GM23248 (cell line): ENCODE measurements at regions not wholly inside any gene's neighbourhood (a gene's known extent, or its start where the extent isn't known, plus 50 kb on each side); places are given as distances from the start of the nearest gene placed in this dataset.

Source experiments
- DNase-seq: peaks from one replicate; pipeline ENCODE4 v3.0.0-alpha.2; 2015
- H2AFZ ChIP-seq: fragments of 200-600 bp; sonication (generic); 2 replicates; pipeline ENCODE4 v1.6.1; 2016; ENCODE audit warnings: antibody characterized with exemption
- H3F3A ChIP-seq: fragments of 200-600 bp; sonication (generic); 2 replicates; pipeline ENCODE4 v1.6.1; 2016; ENCODE audit warnings: mild to moderate bottlenecking, antibody characterized with exemption, mixed run types; ENCODE audit not compliant: insufficient read depth
- H3K27ac ChIP-seq: fragments of 200-600 bp; sonication (generic); 2 replicates; pipeline ENCODE4 v1.5.1; 2016; ENCODE audit warnings: mild to moderate bottlenecking
- H3K27me3 ChIP-seq: fragments of 200-600 bp; sonication (generic); replicated peaks from 2 replicates; pipeline ENCODE4 v1.6.1; 2016; ENCODE audit warnings: mild to moderate bottlenecking; ENCODE audit not compliant: insufficient read depth
- H3K36me3 ChIP-seq: fragments of 200-600 bp; sonication (generic); 2 replicates; pipeline ENCODE4 v1.6.1; 2016; ENCODE audit warnings: low read depth, mild to moderate bottlenecking
- H3K4me1 ChIP-seq: fragments of 200-600 bp; sonication (generic); 2 replicates; pipeline ENCODE4 v1.6.1; 2016; ENCODE audit warnings: mild to moderate bottlenecking; ENCODE audit not compliant: insufficient read depth
- H3K4me2 ChIP-seq: fragments of 200-600 bp; sonication (generic); one replicate; pipeline ENCODE4 v1.6.1; 2016; ENCODE audit warnings: mild to moderate bottlenecking; ENCODE audit not compliant: unreplicated experiment
- H3K4me3 ChIP-seq: fragments of 200-600 bp; sonication (generic); 2 replicates; pipeline ENCODE4 v1.5.1; 2016; ENCODE audit warnings: mild to moderate bottlenecking
- H3K79me2 ChIP-seq: fragments of 200-600 bp; sonication (generic); 2 replicates; pipeline ENCODE4 v1.6.1; 2016; ENCODE audit warnings: mild to moderate bottlenecking; ENCODE audit not compliant: insufficient read depth
- H3K9ac ChIP-seq: fragments of 200-600 bp; sonication (generic); 2 replicates; pipeline ENCODE4 v1.6.1; 2016; ENCODE audit warnings: mild to moderate bottlenecking
- H3K9me2 ChIP-seq: fragments of 200-600 bp; sonication (generic); 2 replicates; pipeline ENCODE4 v1.6.1; 2016; ENCODE audit warnings: mixed run types, mild to moderate bottlenecking, moderate library complexity; ENCODE audit not compliant: insufficient read depth
- H3K9me3 ChIP-seq: fragments of 200-600 bp; sonication (generic); one replicate; pipeline ENCODE4 v1.6.1; 2017; ENCODE audit warnings: low read depth
- H4K20me1 ChIP-seq: fragments of 200-600 bp; sonication (generic); 2 replicates; pipeline ENCODE4 v1.6.0; 2016; ENCODE audit not compliant: insufficient read depth
- EZH2 ChIP-seq: fragments of 200-600 bp; sonication (generic); IDR thresholded peaks from 2 replicates; pipeline ENCODE4 v1.6.1; 2018; ENCODE audit warnings: antibody characterized with exemption, mild to moderate bottlenecking; ENCODE audit not compliant: insufficient read depth, poor library complexity, severe bottlenecking
- EZH2phosphoT487 ChIP-seq: fragments of 200-600 bp; sonication (generic); IDR thresholded peaks from 2 replicates; pipeline ENCODE4 v1.6.1; 2018; ENCODE audit warnings: antibody characterized with exemption, moderate library complexity, mild to moderate bottlenecking, low read depth; ENCODE audit not compliant: insufficient read depth
- WGBS, 2 experiments: methylation state at CpG; one replicate each; pipeline ENCODE4 v1.1.6; 2015 to 2017; ENCODE audit warnings: low lambda C conversion rate in 2 of 2, low coverage in 1 of 2; ENCODE audit errors: missing lambda C conversion rate in 2 of 2; 5-methylcytosine and 5-hydroxymethylcytosine counted together
- in situ Hi-C: fragments of 300-500 bp; cut with MboI; formaldehyde crosslinking; loops from 2 replicates; pipeline ENCODE4 v1.15.0; 2020

GRCh38 chr4:96073461-96073860 lies 233.6 kb downstream of the PDHA2 start:
- WGBS, 2 experiments, result 14 to 22% methylated on average over 2 of the region's 2 CpGs

GRCh38 chr4:96092151-96092705 lies 252.3 kb downstream of the PDHA2 start:
- no peaks in the 10 kb centered on the region for H3K27me3 ChIP-seq
- H3F3A ChIP-seq, result no peaks in the 10 kb centered on the region
- no peak overlapping the region for H2AFZ ChIP-seq
- peaks cover 5% of the 10 kb centered on the region for H3K9me3 ChIP-seq
- H4K20me1 ChIP-seq, result no peaks in the 10 kb centered on the region
- H3K4me3 ChIP-seq, result no peak overlapping the region
- H3K36me3 ChIP-seq, result no peaks in the 10 kb centered on the region
- H3K4me1 ChIP-seq, result no peaks in the 10 kb centered on the region
- no peaks in the 10 kb centered on the region for H3K9me2 ChIP-seq
- DNase-seq, result no peak
- H3K27ac ChIP-seq, result no peak overlapping the region
- in situ Hi-C loops, result no loop called here
- no peak overlapping the region for H3K9ac ChIP-seq
- TF ChIP-seq EZH2 (no peak), EZH2phosphoT487 (no peak)
- H3K79me2 ChIP-seq, result no peaks in the 10 kb centered on the region
- 0% methylated on average over 1 of the region's 1 CpG for WGBS, 2 experiments
- no peak overlapping the region for H3K4me2 ChIP-seq

More at GRCh38 chr4:96073461-96073860, 233.6 kb downstream of the PDHA2 start:
- Histone ChIP-seq H2AFZ (no peak overlapping the region), H3K27ac (no peak overlapping the region), H4K20me1 (no peaks in the 10 kb centered on the region), H3K36me3 (no peaks in the 10 kb centered on the region), H3F3A (no peaks in the 10 kb centered on the region), H3K9me2 (no peaks in the 10 kb centered on the region), H3K9me3 (no peaks in the 10 kb centered on the region), H3K9ac (no peak overlapping the region), H3K4me3 (no peak overlapping the region), H3K4me1 (no peaks in the 10 kb centered on the region), H3K27me3 (no peaks in the 10 kb centered on the region), H3K79me2 (no peaks in the 10 kb centered on the region), H3K4me2 (no peak overlapping the region)
- in situ Hi-C loops, result no loop called here
- no peak for DNase-seq
- no peak for TF ChIP-seq EZH2
- TF ChIP-seq EZH2phosphoT487, result no peak

- Histone ChIP-seq H3K4me2 (no peak overlapping the region), H3K79me2 (no peaks in the 10 kb centered on the region), H2AFZ (no peak overlapping the region), H4K20me1 (no peaks in the 10 kb centered on the region), H3K27ac (no peak overlapping the region), H3K4me3 (no peak overlapping the region), H3K36me3 (no peaks in the 10 kb centered on the region), H3K27me3 (no peaks in the 10 kb centered on the region), H3F3A (no peaks in the 10 kb centered on the region), H3K4me1 (no peaks in the 10 kb centered on the region), H3K9ac (no peak overlapping the region), H3K9me2 (no peaks in the 10 kb centered on the region), H3K9me3 (peaks cover 5% of the 10 kb centered on the region)
- WGBS, 2 experiments, result 4 to 5% methylated on average over 3 of the region's 3 CpGs
- in situ Hi-C loops, result no loop called here
- TF ChIP-seq EZH2phosphoT487 (no peak), EZH2 (no peak)
- no peak for DNase-seq
Measured at GRCh38 chr4:96093057-96093456, 253.2 kb downstream of the PDHA2 start.

GRCh38 chr4:96093563-96093962 lies 253.7 kb downstream of the PDHA2 start:
- Histone ChIP-seq H3K4me3 (no peak overlapping the region), H3K27ac (no peak overlapping the region), H3K79me2 (no peaks in the 10 kb centered on the region), H3F3A (no peaks in the 10 kb centered on the region), H3K27me3 (no peaks in the 10 kb centered on the region), H3K4me1 (no peaks in the 10 kb centered on the region), H3K36me3 (no peaks in the 10 kb centered on the region), H3K9me3 (peaks cover 5% of the 10 kb centered on the region), H2AFZ (no peak overlapping the region), H3K9me2 (no peaks in the 10 kb centered on the region), H4K20me1 (no peaks in the 10 kb centered on the region), H3K9ac (no peak overlapping the region), H3K4me2 (no peak overlapping the region)
- TF ChIP-seq EZH2 (no peak), EZH2phosphoT487 (no peak)
- in situ Hi-C loops, result no loop called here
- no peak for DNase-seq

GRCh38 chr4:96094183-96094582 lies 254.3 kb downstream of the PDHA2 start:
- Histone ChIP-seq H4K20me1 (no peaks in the 10 kb centered on the region), H2AFZ (no peak overlapping the region), H3K9me3 (no peaks in the 10 kb centered on the region), H3K4me2 (no peak overlapping the region), H3K4me3 (no peak overlapping the region), H3K36me3 (no peaks in the 10 kb centered on the region), H3K4me1 (no peaks in the 10 kb centered on the region), H3K27ac (no peak overlapping the region), H3K27me3 (no peaks in the 10 kb centered on the region), H3K9ac (no peak overlapping the region), H3K79me2 (no peaks in the 10 kb centered on the region), H3F3A (no peaks in the 10 kb centered on the region), H3K9me2 (no peaks in the 10 kb centered on the region)
- in situ Hi-C loops, result no loop called here
- no peak for DNase-seq
- 12 to 17% methylated on average over 5 of the region's 5 CpGs for WGBS, 2 experiments
- no peak for TF ChIP-seq EZH2
